ENCODE measurements at regions not wholly inside any gene's neighbourhood (a gene's known extent, or its start where the extent isn't known, plus 50 kb on each side); places are given as distances from the start of the nearest gene placed in this dataset.

DNA sequence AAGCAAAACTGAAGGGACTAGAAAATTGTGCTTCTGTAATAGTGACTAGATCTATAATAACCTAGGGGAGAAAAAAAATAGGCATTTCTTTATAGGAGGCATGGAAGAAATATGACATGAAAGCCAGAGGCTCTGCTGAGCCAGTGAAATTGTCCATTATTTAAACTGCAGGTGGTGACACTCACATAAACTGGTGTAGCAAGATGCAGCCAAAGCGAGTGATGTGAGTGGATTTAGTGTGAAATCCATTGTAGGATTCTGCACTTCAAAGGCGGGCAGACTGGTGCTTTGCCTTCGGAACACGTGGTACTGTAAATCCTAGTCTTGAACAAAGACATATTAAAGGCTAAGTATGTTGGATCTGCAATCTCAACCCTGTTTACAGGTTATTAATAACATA, 361.9 kb downstream of the TBC1D4 start:
- DNase-seq (ENCODE audit: low read depth), result no peak
- no peak overlapping the region for H3K4me3 ChIP-seq (ENCODE audit: low read depth, low read length)
- TF ChIP-seq POLR2A (IDR thresholded peaks at IDR 0.05; ENCODE audit: extremely low read depth, insufficient read length) (no peak), MAX (IDR thresholded peaks at IDR 0.05; ENCODE audit: low read depth, low read length) (no peak), CTCF (IDR thresholded peaks at IDR 0.05; ENCODE audit: low read depth, low read length) (no peak), MYC (IDR thresholded peaks at IDR 0.05; ENCODE audit: low read depth, low read length) (no peak)

DNA sequence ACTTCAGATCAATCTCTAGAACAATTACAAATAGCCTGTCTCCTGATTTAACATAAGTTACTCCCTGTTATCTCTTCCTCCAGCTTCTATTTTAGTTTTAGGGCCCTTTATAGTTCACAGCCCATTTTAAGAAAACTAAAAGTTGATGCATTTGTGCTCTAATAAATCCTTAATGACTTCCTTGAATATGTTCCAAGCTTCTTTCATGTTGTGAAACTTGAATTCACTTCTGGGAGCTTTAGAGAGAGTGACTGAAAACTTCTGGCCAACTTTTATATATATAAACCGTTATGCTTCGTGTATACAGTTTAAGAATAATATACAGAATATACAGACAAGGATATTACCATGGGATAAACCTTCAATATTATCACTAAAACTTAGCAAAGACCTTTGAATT, 366.8 kb downstream of the TBC1D4 start:
- TF ChIP-seq MAX (IDR thresholded peaks at IDR 0.05; ENCODE audit: low read depth, low read length) (no peak), CTCF (IDR thresholded peaks at IDR 0.05; ENCODE audit: low read depth, low read length) (no peak), MYC (IDR thresholded peaks at IDR 0.05; ENCODE audit: low read depth, low read length) (no peak), POLR2A (IDR thresholded peaks at IDR 0.05; ENCODE audit: extremely low read depth, insufficient read length) (no peak)
- no peak for DNase-seq (ENCODE audit: low read depth)
- H3K4me3 ChIP-seq (ENCODE audit: low read depth, low read length), result no peak overlapping the region

DNA sequence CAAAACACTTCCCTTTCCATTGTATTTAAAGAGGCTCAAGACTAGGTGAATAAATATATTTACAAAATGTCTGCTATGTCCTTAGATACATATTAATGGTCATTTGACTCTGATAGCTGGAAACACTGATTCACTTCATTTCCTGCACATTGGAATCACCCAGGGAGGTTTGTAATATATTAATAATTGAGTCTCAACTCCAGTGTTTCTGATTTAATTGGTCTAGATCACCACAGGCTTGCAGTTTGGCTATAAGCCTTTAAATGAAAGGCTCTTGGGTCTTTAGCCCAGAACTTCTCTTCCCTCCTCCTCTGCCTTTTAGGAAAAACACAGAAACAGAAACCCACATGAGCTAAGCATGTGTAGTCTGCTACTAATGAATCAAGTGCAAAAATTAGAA, 378.0 kb downstream of the TBC1D4 start:
- no peak overlapping the region for H3K4me3 ChIP-seq (ENCODE audit: low read depth, low read length)
- TF ChIP-seq MAX (IDR thresholded peaks at IDR 0.05; ENCODE audit: low read depth, low read length), result no peak
- TF ChIP-seq MYC (IDR thresholded peaks at IDR 0.05; ENCODE audit: low read depth, low read length), result no peak
- no peak for TF ChIP-seq POLR2A (IDR thresholded peaks at IDR 0.05; ENCODE audit: extremely low read depth, insufficient read length)
- TF ChIP-seq CTCF (IDR thresholded peaks at IDR 0.05; ENCODE audit: low read depth, low read length), result no peak
- no peak for DNase-seq (ENCODE audit: low read depth)

DNA sequence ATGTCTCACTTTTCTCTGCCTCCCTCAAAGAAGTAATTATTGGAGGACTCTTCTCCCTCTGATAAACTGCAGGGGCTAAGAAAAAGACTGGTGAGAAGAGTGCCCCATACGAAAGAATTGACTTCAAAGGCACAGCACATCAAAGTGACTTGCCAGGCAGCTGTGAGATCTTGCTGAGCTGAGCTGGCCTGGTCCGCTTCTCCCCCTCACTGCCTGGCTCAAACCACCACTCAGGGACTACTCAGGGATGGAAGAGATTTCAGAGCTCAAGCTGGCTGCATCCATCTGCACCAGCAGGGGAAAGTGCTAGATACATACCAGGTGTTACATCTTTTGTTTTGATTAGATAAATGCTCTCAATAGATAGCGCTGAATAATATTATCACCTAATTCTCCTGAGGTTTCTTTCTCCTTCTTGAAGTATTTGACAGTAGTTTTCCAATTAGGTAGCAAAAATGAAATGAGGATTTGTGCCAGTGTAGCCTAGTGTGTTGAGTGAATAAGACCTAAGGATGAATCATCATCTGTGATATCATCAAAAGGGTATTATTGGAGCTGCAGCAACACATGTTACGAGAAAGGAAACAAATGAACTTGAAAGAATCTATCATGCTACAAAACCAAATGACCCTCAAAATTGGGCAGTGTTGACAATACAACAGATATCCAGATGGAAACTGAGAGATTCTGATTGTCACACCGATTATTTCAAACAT, 379.8 kb downstream of the TBC1D4 start:
- TF ChIP-seq MYC (IDR thresholded peaks at IDR 0.05; ENCODE audit: low read depth, low read length) (no peak), MAX (IDR thresholded peaks at IDR 0.05; ENCODE audit: low read depth, low read length) (no peak), POLR2A (IDR thresholded peaks at IDR 0.05; ENCODE audit: extremely low read depth, insufficient read length) (no peak), CTCF (IDR thresholded peaks at IDR 0.05; ENCODE audit: low read depth, low read length) (no peak)
- no peak overlapping the region for H3K4me3 ChIP-seq (ENCODE audit: low read depth, low read length)
- no peak for DNase-seq (ENCODE audit: low read depth)

- no peak for DNase-seq (ENCODE audit: low read depth)
- H3K4me3 ChIP-seq (ENCODE audit: low read depth, low read length), result no peak overlapping the region
- TF ChIP-seq CTCF (IDR thresholded peaks at IDR 0.05; ENCODE audit: low read depth, low read length) (no peak), MYC (IDR thresholded peaks at IDR 0.05; ENCODE audit: low read depth, low read length) (no peak), MAX (IDR thresholded peaks at IDR 0.05; ENCODE audit: low read depth, low read length) (no peak), POLR2A (IDR thresholded peaks at IDR 0.05; ENCODE audit: extremely low read depth, insufficient read length) (no peak)
Observed at GRCh38 chr13:75101348-75101747, 380.6 kb downstream of the TBC1D4 start.

Measured in NB4 (cell line).